GM18498 (cell line): ENCODE measurements at regions not wholly inside any gene's neighbourhood (a gene's known extent, or its start where the extent isn't known, plus 50 kb on each side); places are given as distances from the start of the nearest gene placed in this dataset.

Source experiments
- ATAC-seq: cut with Tn5 transposase; IDR thresholded peaks from one replicate; pipeline ENCODE4 v1.9.1; 2021; ENCODE audit warnings: mild to moderate bottlenecking, moderate library complexity; ENCODE audit not compliant: unreplicated experiment

GRCh38 chr21:27268290-27268689 is 301.4 kb upstream of the ADAMTS5 start:
- ATAC-seq = no peak

GRCh38 chr21:27265949-27266348 is 299.1 kb upstream of the ADAMTS5 start:
- no peak for ATAC-seq

GRCh38 chr21:27265492-27265891 is 298.6 kb upstream of the ADAMTS5 start:
- no peak for ATAC-seq

- no peak for ATAC-seq
Observed at GRCh38 chr21:27261676-27262075, 294.8 kb upstream of the ADAMTS5 start.

GRCh38 chr21:27260728-27261127 is 293.8 kb upstream of the ADAMTS5 start:
- no peak for ATAC-seq

GRCh38 chr21:27258742-27259448 is 292.0 kb upstream of the ADAMTS5 start:
- ATAC-seq = no peak

GRCh38 chr21:27257908-27258556 is 291.1 kb upstream of the ADAMTS5 start:
- no peak for ATAC-seq

- no peak for ATAC-seq
Observed at GRCh38 chr21:27257226-27257625, 290.3 kb upstream of the ADAMTS5 start.

GRCh38 chr21:27251752-27252151 is 284.9 kb upstream of the ADAMTS5 start:
- ATAC-seq = no peak

- ATAC-seq = no peak
Observed at GRCh38 chr21:27250366-27250765, 283.5 kb upstream of the ADAMTS5 start.

GRCh38 chr21:27248814-27249213 is 281.9 kb upstream of the ADAMTS5 start:
- ATAC-seq = no peak

GRCh38 chr21:27246741-27247140 is 279.9 kb upstream of the ADAMTS5 start:
- no peak for ATAC-seq

GRCh38 chr21:27244776-27245175 is 277.9 kb upstream of the ADAMTS5 start:
- no peak for ATAC-seq

- no peak for ATAC-seq
Observed at GRCh38 chr21:27244352-27244751, 277.5 kb upstream of the ADAMTS5 start.

GRCh38 chr21:27240839-27241238 is 274.0 kb upstream of the ADAMTS5 start:
- no peak for ATAC-seq

GRCh38 chr21:27233514-27234115 is 266.7 kb upstream of the ADAMTS5 start:
- ATAC-seq = no peak

GRCh38 chr21:27225940-27226339 is 259.1 kb upstream of the ADAMTS5 start:
- no peak for ATAC-seq

- no peak for ATAC-seq
Observed at GRCh38 chr21:27225151-27225550, 258.3 kb upstream of the ADAMTS5 start.

- no peak for ATAC-seq
Observed at GRCh38 chr21:27224169-27224568, 257.3 kb upstream of the ADAMTS5 start.

- ATAC-seq = no peak
Observed at GRCh38 chr21:27221077-27221476, 254.2 kb upstream of the ADAMTS5 start.

- no peak for ATAC-seq
Observed at GRCh38 chr21:27220416-27220815, 253.5 kb upstream of the ADAMTS5 start.

- no peak for ATAC-seq
Observed at GRCh38 chr21:27219068-27219467, 252.2 kb upstream of the ADAMTS5 start.
